NCI-H2081 treated with DMSO at 0.1 percent for 48 hours (cell line): ENCODE measurements at regions not wholly inside any gene's neighbourhood (a gene's known extent, or its start where the extent isn't known, plus 50 kb on each side); places are given as distances from the start of the nearest gene placed in this dataset.

ENCODE experiments used
- DNase-seq: peaks from one replicate; lab custom pipeline; 2025; lab: John Stamatoyannopoulos, UW

- no peak for DNase-seq
Observed at GRCh38 chr6:17047889-17048288, 54.0 kb upstream of the STMND1 start.

GRCh38 chr6:17045581-17046322, 56.1 kb upstream of the STMND1 start:
- no peak for DNase-seq

- DNase-seq: no peak
Observed at GRCh38 chr6:17043148-17043522, 58.7 kb upstream of the STMND1 start.

GRCh38 chr6:17042422-17043147, 59.3 kb upstream of the STMND1 start:
- DNase-seq: no peak

- DNase-seq: no peak
Observed at GRCh38 chr6:17039266-17039665, 62.6 kb upstream of the STMND1 start.

GRCh38 chr6:17038316-17038715, 63.5 kb upstream of the STMND1 start:
- no peak for DNase-seq

- no peak for DNase-seq
Observed at GRCh38 chr6:17036065-17036393, 65.8 kb upstream of the STMND1 start.

- DNase-seq: no peak
Observed at GRCh38 chr6:17035257-17036064, 66.4 kb upstream of the STMND1 start.

- DNase-seq: no peak
Observed at GRCh38 chr6:17033746-17034145, 68.1 kb upstream of the STMND1 start.

- no peak for DNase-seq
Observed at GRCh38 chr6:17032988-17033634, 68.7 kb upstream of the STMND1 start.

- no peak for DNase-seq
Observed at GRCh38 chr6:17032590-17032987, 69.3 kb upstream of the STMND1 start.

- no peak for DNase-seq
Observed at GRCh38 chr6:17031961-17032360, 69.9 kb upstream of the STMND1 start.

- no peak for DNase-seq
Observed at GRCh38 chr6:17027441-17027840, 74.4 kb upstream of the STMND1 start.

GRCh38 chr6:17022604-17023003, 79.2 kb upstream of the STMND1 start:
- DNase-seq: no peak

GRCh38 chr6:17021539-17021889, 80.3 kb upstream of the STMND1 start:
- no peak for DNase-seq

- DNase-seq: no peak
Observed at GRCh38 chr6:17020889-17021538, 80.8 kb upstream of the STMND1 start.

GRCh38 chr6:17018425-17018824, 83.4 kb upstream of the STMND1 start:
- DNase-seq: no peak

GRCh38 chr6:17017416-17017815, 84.4 kb upstream of the STMND1 start:
- DNase-seq: no peak

GRCh38 chr6:17015551-17016381, 86.1 kb upstream of the STMND1 start:
- DNase-seq: no peak

- no peak for DNase-seq
Observed at GRCh38 chr6:17015144-17015543, 86.7 kb upstream of the STMND1 start.

GRCh38 chr6:17013701-17014100, 88.1 kb upstream of the STMND1 start:
- no peak for DNase-seq
